GM12892 (cell line): ENCODE measurements at regions not wholly inside any gene's neighbourhood (a gene's known extent, or its start where the extent isn't known, plus 50 kb on each side); places are given as distances from the start of the nearest gene placed in this dataset.

Experiments
- POLR2A ChIP-seq: IDR thresholded peaks from 2 replicates; pipeline ENCODE4 v1.6.1; 2011; ENCODE audit warnings: low read depth, low read length, control low read depth
- TAF1 ChIP-seq: IDR thresholded peaks from 2 replicates; pipeline ENCODE4 v1.6.1; 2011; ENCODE audit warnings: low read depth, mild to moderate bottlenecking, control low read depth, low read length, borderline replicate concordance

GRCh38 chr22:27383896-27384295 is 417.7 kb downstream of the MN1 start:
- TF ChIP-seq POLR2A (no peak), TAF1 (no peak)
